ENCODE measurements at regions not wholly inside any gene's neighbourhood (a gene's known extent, or its start where the extent isn't known, plus 50 kb on each side); places are given as distances from the start of the nearest gene placed in this dataset.

DNA sequence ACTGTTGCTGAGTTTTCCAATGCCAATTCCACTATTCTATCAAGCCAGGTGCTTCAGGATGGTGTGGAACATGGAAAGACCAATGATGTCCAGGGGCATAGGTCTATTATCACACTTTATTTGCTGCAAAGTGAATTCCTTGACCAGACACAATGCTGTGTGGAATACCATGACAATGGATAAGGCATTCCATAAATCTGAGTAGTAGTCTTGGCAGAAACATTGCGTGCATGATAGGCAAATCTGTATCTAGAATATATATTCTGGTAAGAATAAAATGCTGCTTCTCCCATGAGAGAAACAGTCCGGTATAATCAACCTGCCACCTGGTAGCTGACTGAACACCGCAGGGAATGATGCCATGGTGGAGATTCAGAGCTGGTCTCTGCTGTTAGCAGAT is 70.0 kb upstream of the ALDH1A3 start:
- no peak for DNase-seq (ENCODE audit: extremely low read depth in 1 of 2, low read depth in 1 of 2)

DNA sequence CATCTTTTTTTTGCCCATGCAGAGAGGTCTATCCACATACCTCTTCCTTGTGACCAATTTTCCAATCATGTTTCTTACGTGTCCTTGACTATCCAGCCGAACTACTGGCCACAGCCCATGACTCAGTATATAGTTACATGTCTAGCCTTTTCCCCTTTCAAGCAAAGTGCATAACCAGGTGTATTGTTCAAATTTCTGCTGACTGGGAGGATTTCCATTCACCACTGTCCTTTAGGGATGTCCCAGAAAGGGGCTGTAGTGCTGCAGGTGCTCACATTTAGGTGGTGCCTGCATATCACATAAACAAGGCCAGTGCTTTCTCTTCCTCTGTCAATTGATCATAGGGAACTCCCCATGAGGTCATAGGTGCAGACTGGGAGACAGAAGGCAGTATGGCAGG is 69.4 kb upstream of the ALDH1A3 start:
- no peak for DNase-seq (ENCODE audit: extremely low read depth in 1 of 2, low read depth in 1 of 2)

DNA sequence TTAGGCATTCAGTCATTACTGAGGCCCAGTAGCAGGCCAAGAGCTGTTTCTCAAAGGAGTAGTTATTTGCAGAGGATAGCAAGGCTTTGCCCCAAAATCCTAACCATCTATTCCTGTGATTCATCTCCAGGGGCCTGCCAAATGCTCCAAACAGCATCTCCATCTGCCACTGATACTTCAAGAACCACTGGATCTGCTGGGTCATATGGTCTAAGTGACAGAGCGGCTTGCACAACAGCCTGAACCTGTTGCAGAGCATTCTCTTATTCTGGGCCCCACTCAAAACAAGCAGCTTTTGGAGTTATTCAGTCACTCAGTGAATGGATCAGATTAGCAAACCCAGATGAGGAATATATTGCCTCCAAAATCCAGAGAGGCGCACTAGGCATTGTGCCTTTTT is 68.8 kb upstream of the ALDH1A3 start:
- no peak for DNase-seq (ENCODE audit: extremely low read depth in 1 of 2, low read depth in 1 of 2)

DNA sequence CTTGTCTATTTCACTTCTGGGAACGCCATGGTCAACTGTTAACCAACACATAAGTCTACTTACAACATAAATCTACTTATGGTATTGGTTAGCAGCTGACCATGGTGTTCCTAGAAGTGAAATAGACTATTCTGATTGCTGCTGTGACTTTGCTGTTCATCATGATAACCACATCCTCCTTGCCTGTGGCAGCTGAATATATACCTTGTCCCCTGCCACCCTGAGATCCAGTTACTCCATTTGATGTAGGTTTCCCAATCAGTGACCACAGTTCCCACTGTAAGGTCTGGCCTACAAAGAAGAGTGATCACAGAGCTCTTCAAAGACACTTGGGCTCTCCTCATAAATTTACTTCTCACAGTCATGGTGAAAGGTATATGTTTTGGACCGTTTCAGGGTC is 66.8 kb upstream of the ALDH1A3 start:
- no peak for DNase-seq (ENCODE audit: extremely low read depth in 1 of 2, low read depth in 1 of 2)

DNA sequence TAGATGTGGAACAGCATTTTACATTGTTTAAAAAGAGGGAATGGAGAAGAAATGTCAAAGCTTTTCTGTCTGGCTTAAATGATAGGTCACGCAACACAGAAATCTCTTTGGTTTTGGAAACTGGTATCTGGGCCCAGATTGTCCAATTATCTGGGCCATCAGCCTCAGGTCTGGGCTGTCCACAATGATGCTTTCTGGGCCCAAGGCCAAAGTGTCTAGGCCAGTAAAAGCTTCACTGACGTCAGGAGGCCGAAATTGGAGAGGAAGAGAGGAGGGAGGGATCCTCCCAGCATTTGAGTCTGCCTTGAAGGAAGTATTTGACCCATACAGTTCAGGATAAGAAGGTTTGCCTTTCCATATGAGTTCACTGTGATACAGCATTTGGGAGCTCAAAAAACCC is 60.7 kb upstream of the ALDH1A3 start:
- no peak for DNase-seq (ENCODE audit: extremely low read depth in 1 of 2, low read depth in 1 of 2)

DNA sequence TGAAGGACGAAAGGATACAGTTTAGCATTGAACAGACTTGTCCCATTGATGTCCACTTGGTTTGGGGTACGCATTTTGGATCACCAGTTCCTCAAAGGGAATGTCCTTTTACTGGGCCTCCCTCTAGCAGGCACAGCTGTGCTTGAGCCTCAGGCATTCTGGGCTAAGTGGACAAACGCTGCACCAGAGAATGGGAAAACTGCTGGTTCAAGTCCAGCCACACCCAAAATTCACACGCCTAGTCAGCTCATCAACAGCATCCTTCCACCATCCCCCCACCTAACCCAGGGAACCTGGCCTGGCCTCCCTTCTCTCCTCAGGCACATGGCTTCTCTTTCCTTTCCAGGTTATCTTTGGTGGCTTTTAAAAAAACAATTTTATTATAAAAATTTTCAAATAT is 59.1 kb upstream of the ALDH1A3 start:
- DNase-seq (ENCODE audit: extremely low read depth in 1 of 2, low read depth in 1 of 2) = no peak

DNA sequence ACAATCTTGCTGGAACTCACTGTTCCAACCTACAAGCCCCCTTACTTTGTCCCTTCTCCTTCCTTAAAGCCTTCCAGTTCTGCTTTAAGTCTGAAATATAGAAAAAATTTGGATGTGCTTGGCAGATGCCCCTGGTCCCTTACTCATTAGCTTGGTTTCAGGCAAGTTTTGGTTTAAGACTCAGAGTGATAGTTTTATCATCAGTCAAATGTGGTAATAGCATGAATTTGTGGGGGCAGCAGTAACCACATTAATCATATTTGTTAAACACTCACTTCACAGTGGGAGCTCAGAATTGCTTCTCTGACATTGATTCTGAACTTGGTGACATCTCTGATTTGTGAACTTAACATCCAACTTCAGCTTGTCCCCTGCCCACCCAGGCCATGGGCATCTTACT is 58.3 kb upstream of the ALDH1A3 start:
- no peak for DNase-seq (ENCODE audit: extremely low read depth in 1 of 2, low read depth in 1 of 2)

DNA sequence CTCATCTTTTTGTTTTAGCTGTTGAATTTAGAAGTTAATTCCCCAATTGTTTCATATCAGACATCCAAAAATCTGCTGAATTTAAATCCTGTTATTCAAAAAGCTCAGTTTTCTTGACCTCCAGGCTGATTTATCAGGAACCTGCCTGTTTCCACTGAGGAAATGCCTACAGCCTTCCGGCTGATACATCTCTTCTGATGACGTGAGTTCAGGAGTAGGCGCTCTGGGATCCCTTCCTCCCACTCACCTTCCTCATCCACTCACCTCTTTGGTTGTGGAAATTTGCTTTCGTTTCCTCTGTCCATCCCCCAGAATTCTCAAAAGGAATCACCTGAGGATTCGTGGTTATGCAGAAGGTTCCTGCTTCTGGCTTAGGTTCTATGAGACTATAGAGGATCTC is 55.4 kb upstream of the ALDH1A3 start:
- no peak for DNase-seq (ENCODE audit: extremely low read depth in 1 of 2, low read depth in 1 of 2)

DNA sequence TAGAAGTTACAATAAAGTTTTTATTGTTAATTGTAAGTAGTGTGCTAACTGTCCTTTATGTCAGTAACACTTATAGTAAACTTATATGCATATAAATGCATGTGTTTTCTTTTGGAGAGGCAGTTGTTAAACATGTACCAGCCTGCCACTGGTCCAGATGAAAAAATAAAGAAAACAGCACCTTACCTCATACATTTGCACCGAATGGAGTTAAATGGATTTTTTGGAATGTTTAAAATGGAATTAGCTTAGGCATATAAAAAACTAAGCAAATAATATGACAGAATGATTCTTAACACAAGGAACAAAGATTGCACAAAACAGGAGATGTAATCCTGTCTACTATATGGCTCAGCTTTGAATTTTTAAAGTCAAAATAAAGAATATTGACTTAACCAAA is 50.2 kb upstream of the ALDH1A3 start:
- no peak for DNase-seq (ENCODE audit: extremely low read depth in 1 of 2, low read depth in 1 of 2)
